HCT116 (cell line): ENCODE measurements at regions not wholly inside any gene's neighbourhood (a gene's known extent, or its start where the extent isn't known, plus 50 kb on each side); places are given as distances from the start of the nearest gene placed in this dataset.

Experiments
- EZH2 ChIP-seq: fragments of 200-600 bp; sonication (generic); IDR thresholded peaks from 2 replicates; pipeline ENCODE4 v1.6.1; 2017; ENCODE audit warnings: antibody characterized with exemption, mixed run types
- POLR2AphosphoS5 ChIP-seq: IDR thresholded peaks from 2 replicates; pipeline ENCODE4 v1.6.1; 2011; ENCODE audit warnings: mild to moderate bottlenecking, low read depth, low read length, moderate library complexity

- TF ChIP-seq POLR2AphosphoS5, result no peak
- TF ChIP-seq EZH2, result no peak
These were observed 156.0 kb downstream of the DEFB131A start for GRCh38 chr4:9600246-9600645.
